Activated CD4-positive, alpha-beta T cell treated with anti-CD3 and anti-CD28 coated beads, Interleukin-2, amount 50 U/mL, for 24 hours (primary cell): ENCODE measurements at regions not wholly inside any gene's neighbourhood (a gene's known extent, or its start where the extent isn't known, plus 50 kb on each side); places are given as distances from the start of the nearest gene placed in this dataset.
"Not testable (repeated sequence)": the region's sequence is repeated elsewhere in the genome, so short reads cannot be mapped to it uniquely, and the experiment has no call there.

Experiments used
- DNase-seq, 2 donors: peaks; one replicate each; pipeline ENCODE4 v3.0.0-alpha.2; 2020; ENCODE audit warnings: low read depth in 1 of 2, low spot score in 1 of 2

- no peak for DNase-seq
These were observed 82.9 kb upstream of the RBPJ start for GRCh38 chr4:26237916-26238315.

GRCh38 chr4:26238426-26238777, 82.4 kb upstream of the RBPJ start:
- DNase-seq: no peak

GRCh38 chr4:26238778-26239679, 81.8 kb upstream of the RBPJ start:
- no peak for DNase-seq

- DNase-seq: no peak
These were observed 81.0 kb upstream of the RBPJ start for GRCh38 chr4:26239801-26240200.

- DNase-seq: no peak
These were observed 79.6 kb upstream of the RBPJ start for GRCh38 chr4:26241179-26241578.

- DNase-seq: no peak
These were observed 78.4 kb upstream of the RBPJ start for GRCh38 chr4:26242451-26242850.

GRCh38 chr4:26244138-26244537, 76.7 kb upstream of the RBPJ start:
- DNase-seq: not testable (repeated sequence)

GRCh38 chr4:26248647-26249046, 72.2 kb upstream of the RBPJ start:
- DNase-seq: no peak

GRCh38 chr4:26252349-26253025, 68.3 kb upstream of the RBPJ start:
- no peak for DNase-seq

- no peak for DNase-seq
These were observed 66.8 kb upstream of the RBPJ start for GRCh38 chr4:26253968-26254367.

- no peak for DNase-seq
These were observed 64.8 kb upstream of the RBPJ start for GRCh38 chr4:26255989-26256388.

GRCh38 chr4:26257444-26257843, 63.4 kb upstream of the RBPJ start:
- DNase-seq: not testable (repeated sequence)

GRCh38 chr4:26257850-26258249, 63.0 kb upstream of the RBPJ start:
- DNase-seq: no peak

- DNase-seq: no peak
These were observed 60.2 kb upstream of the RBPJ start for GRCh38 chr4:26260571-26260970.

GRCh38 chr4:26261405-26261804, 59.4 kb upstream of the RBPJ start:
- DNase-seq: no peak

GRCh38 chr4:26263165-26263564, 57.6 kb upstream of the RBPJ start:
- DNase-seq: no peak

- no peak for DNase-seq
These were observed 56.7 kb upstream of the RBPJ start for GRCh38 chr4:26264109-26264508.

GRCh38 chr4:26267087-26267486, 53.7 kb upstream of the RBPJ start:
- no peak for DNase-seq

GRCh38 chr4:26268246-26268645, 52.6 kb upstream of the RBPJ start:
- no peak for DNase-seq

GRCh38 chr4:26269038-26269437, 51.8 kb upstream of the RBPJ start:
- no peak for DNase-seq
